IPS DF 6.9 (cell line): ENCODE measurements at regions not wholly inside any gene's neighbourhood (a gene's known extent, or its start where the extent isn't known, plus 50 kb on each side); places are given as distances from the start of the nearest gene placed in this dataset.

ENCODE experiments used
- DNase-seq: peaks from one replicate; pipeline ENCODE4 v3.0.0-alpha.2; 2013; ENCODE audit warnings: low read depth, low spot score
- H3K27ac ChIP-seq: one replicate; pipeline ENCODE4 v1.5.1; 2013; ENCODE audit warnings: low read length, control low read depth
- H3K27me3 ChIP-seq: 2 replicates; pipeline ENCODE4 v1.6.1; 2013; ENCODE audit warnings: mild to moderate bottlenecking, low read length; ENCODE audit not compliant: control insufficient read depth, insufficient read depth
- H3K36me3 ChIP-seq: 2 replicates; pipeline ENCODE4 v1.6.1; 2013; ENCODE audit warnings: low read length; ENCODE audit not compliant: control insufficient read depth, insufficient read depth
- H3K4me1 ChIP-seq: 2 replicates; pipeline ENCODE4 v1.6.1; 2013; ENCODE audit warnings: low read length; ENCODE audit not compliant: control insufficient read depth, insufficient read depth
- H3K4me3 ChIP-seq: 2 replicates; pipeline ENCODE4 v1.5.1; 2013; ENCODE audit warnings: mild to moderate bottlenecking, low read length
- H3K9me3 ChIP-seq: 2 replicates; pipeline ENCODE4 v1.6.1; 2013; ENCODE audit warnings: low read length, inconsistent platforms; ENCODE audit not compliant: control insufficient read depth, insufficient read depth
- WGBS: extraction: QIAGEN DNeasy Blood & Tissue Kit; methylation state at CpG from one replicate; pipeline ENCODE4 v1.1.7; 2013; ENCODE audit warnings: mixed read lengths, missing lambda C conversion rate; ENCODE audit not compliant: insufficient read length, insufficient coverage; 5-methylcytosine and 5-hydroxymethylcytosine counted together

- Histone ChIP-seq H3K9me3 (no peaks in the 10 kb centered on the region; the same call in 1 of the 2 replicates), H3K4me3 (no peak overlapping the region), H3K36me3 (no peaks in the 10 kb centered on the region), H3K27me3 (no peaks in the 10 kb centered on the region), H3K27ac (no peak overlapping the region), H3K4me1 (peaks cover 2% of the 10 kb centered on the region; the same call in 1 of the 2 replicates)
- no CpG with 5 or more reads among the region's 1 CpG for WGBS
- DNase-seq = no peak
Observed at GRCh38 chr21:19807201-19807600, 1191.0 kb upstream of the NCAM2 start.

- no peak for DNase-seq
- WGBS = no CpG with 5 or more reads among the region's 5 CpGs
Observed at GRCh38 chr21:19810779-19811178, 1187.4 kb upstream of the NCAM2 start.

GRCh38 chr21:19830446-19830845 lies 1167.8 kb upstream of the NCAM2 start:
- WGBS = no CpG with 5 or more reads among the region's 2 CpGs
- DNase-seq = no peak
- no peaks in the 10 kb centered on the region for H3K9me3 ChIP-seq
- H3K27me3 ChIP-seq = no peaks in the 10 kb centered on the region
- no peaks in the 10 kb centered on the region for H3K4me1 ChIP-seq
- no peak overlapping the region for H3K4me3 ChIP-seq
- no peak overlapping the region for H3K27ac ChIP-seq
- no peaks in the 10 kb centered on the region for H3K36me3 ChIP-seq

More at GRCh38 chr21:19810779-19811178, 1187.4 kb upstream of the NCAM2 start:
- no peaks in the 10 kb centered on the region; the same call in 1 of the 2 replicates for H3K9me3 ChIP-seq
- no peak overlapping the region for H3K27ac ChIP-seq
- H3K27me3 ChIP-seq = no peaks in the 10 kb centered on the region
- no peaks in the 10 kb centered on the region for H3K36me3 ChIP-seq
- H3K4me3 ChIP-seq = no peak overlapping the region
- peaks cover 2% of the 10 kb centered on the region; the same call in 1 of the 2 replicates for H3K4me1 ChIP-seq

GRCh38 chr21:19832551-19832950 lies 1165.7 kb upstream of the NCAM2 start:
- Histone ChIP-seq H3K27me3 (no peaks in the 10 kb centered on the region), H3K9me3 (no peaks in the 10 kb centered on the region), H3K36me3 (no peaks in the 10 kb centered on the region), H3K27ac (no peak overlapping the region), H3K4me3 (no peak overlapping the region), H3K4me1 (no peaks in the 10 kb centered on the region)
- DNase-seq = no peak
- no CpG with 5 or more reads among the region's 2 CpGs for WGBS

- Histone ChIP-seq H3K4me1 (no peaks in the 10 kb centered on the region), H3K4me3 (no peak overlapping the region), H3K27me3 (no peaks in the 10 kb centered on the region), H3K9me3 (no peaks in the 10 kb centered on the region), H3K36me3 (no peaks in the 10 kb centered on the region), H3K27ac (no peak overlapping the region)
- no peak for DNase-seq
- no CpG with 5 or more reads among the region's 1 CpG for WGBS
Observed at GRCh38 chr21:19833082-19833481, 1165.1 kb upstream of the NCAM2 start.

GRCh38 chr21:19842601-19843000 lies 1155.6 kb upstream of the NCAM2 start:
- Histone ChIP-seq H3K27me3 (no peaks in the 10 kb centered on the region), H3K4me3 (no peak overlapping the region), H3K36me3 (no peaks in the 10 kb centered on the region), H3K4me1 (no peaks in the 10 kb centered on the region), H3K27ac (no peak overlapping the region), H3K9me3 (no peaks in the 10 kb centered on the region)
- DNase-seq = no peak
- WGBS = no CpG with 5 or more reads among the region's 2 CpGs

GRCh38 chr21:19844334-19844733 lies 1153.9 kb upstream of the NCAM2 start:
- Histone ChIP-seq H3K4me1 (no peaks in the 10 kb centered on the region), H3K27me3 (no peaks in the 10 kb centered on the region), H3K27ac (no peak overlapping the region), H3K9me3 (no peaks in the 10 kb centered on the region), H3K36me3 (no peaks in the 10 kb centered on the region), H3K4me3 (no peak overlapping the region)
- WGBS = no CpG with 5 or more reads among the region's 2 CpGs
- no peak for DNase-seq

- Histone ChIP-seq H3K27me3 (no peaks in the 10 kb centered on the region), H3K4me3 (no peak overlapping the region), H3K27ac (no peak overlapping the region), H3K4me1 (no peaks in the 10 kb centered on the region), H3K36me3 (no peaks in the 10 kb centered on the region), H3K9me3 (no peaks in the 10 kb centered on the region)
- WGBS = no CpG with 5 or more reads among the region's 1 CpG
- no peak for DNase-seq
Observed at GRCh38 chr21:19850157-19850556, 1148.1 kb upstream of the NCAM2 start.

- no peaks in the 10 kb centered on the region for H3K9me3 ChIP-seq
- H3K4me1 ChIP-seq = no peaks in the 10 kb centered on the region
- no peak overlapping the region for H3K4me3 ChIP-seq
- no peaks in the 10 kb centered on the region for H3K27me3 ChIP-seq
- no peak overlapping the region for H3K27ac ChIP-seq
- DNase-seq = no peak
- H3K36me3 ChIP-seq = no peaks in the 10 kb centered on the region
- WGBS = no CpG with 5 or more reads among the region's 10 CpGs
Observed at GRCh38 chr21:19853061-19853460, 1145.1 kb upstream of the NCAM2 start.

GRCh38 chr21:19853709-19854575 lies 1144.3 kb upstream of the NCAM2 start:
- Histone ChIP-seq H3K36me3 (no peaks in the 10 kb centered on the region), H3K4me1 (no peaks in the 10 kb centered on the region), H3K27ac (no peak overlapping the region), H3K4me3 (no peak overlapping the region), H3K27me3 (no peaks in the 10 kb centered on the region), H3K9me3 (no peaks in the 10 kb centered on the region)
- no CpG with 5 or more reads among the region's 22 CpGs for WGBS
- DNase-seq = no peak

GRCh38 chr21:19855522-19855921 lies 1142.7 kb upstream of the NCAM2 start:
- no peak for DNase-seq
- Histone ChIP-seq H3K27ac (no peak overlapping the region), H3K27me3 (no peaks in the 10 kb centered on the region), H3K4me3 (no peak overlapping the region), H3K4me1 (no peaks in the 10 kb centered on the region), H3K36me3 (no peaks in the 10 kb centered on the region), H3K9me3 (no peaks in the 10 kb centered on the region)
- no CpG with 5 or more reads among the region's 3 CpGs for WGBS
